ENCODE measurements at regions not wholly inside any gene's neighbourhood (a gene's known extent, or its start where the extent isn't known, plus 50 kb on each side); places are given as distances from the start of the nearest gene placed in this dataset.

DNA sequence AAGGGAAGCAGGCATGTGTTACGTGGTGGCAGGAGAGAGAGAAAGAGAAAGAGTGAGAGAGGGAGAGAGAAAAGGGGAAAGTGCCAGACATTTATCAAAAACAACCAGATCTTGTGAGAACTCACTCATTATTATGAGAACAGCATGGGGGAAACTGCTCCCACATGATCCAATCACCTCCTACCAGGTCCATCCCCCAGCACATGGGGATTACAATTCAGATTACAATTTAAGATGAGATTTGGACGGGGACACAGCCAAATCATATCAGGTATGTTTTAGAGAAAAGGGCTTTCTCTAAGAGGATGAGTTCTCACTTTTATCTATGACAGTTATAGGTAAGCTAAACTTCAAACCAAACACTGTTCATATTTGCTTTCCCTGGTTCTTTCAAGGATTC lies 597.3 kb upstream of the PIK3C3 start:
- DNase-seq (ENCODE audit: low read depth), result no peak

- peak; percentile 66 for DNase-seq (ENCODE audit: low read depth)
Observed at GRCh38 chr18:41353777-41354528, 601.1 kb upstream of the PIK3C3 start.

DNA sequence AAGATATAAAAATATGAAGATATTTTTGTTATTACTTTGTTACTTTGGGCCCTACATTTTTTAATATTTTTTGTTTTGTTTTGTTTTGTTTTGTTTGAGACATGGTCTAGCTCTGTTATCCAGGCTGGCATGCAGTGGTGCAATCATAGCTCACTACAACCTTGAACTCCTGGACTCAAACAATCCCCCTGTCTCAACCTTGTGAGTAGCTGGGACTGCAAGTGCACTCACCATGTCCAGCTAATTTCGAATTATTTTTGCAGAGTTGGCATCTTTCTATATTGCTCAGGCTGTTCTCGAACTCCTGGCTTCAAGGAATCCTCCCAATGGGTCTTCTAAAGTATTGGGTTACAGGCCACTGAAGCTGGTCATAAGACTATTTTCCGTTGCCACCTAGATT lies 603.6 kb upstream of the PIK3C3 start:
- no peak for DNase-seq (ENCODE audit: low read depth)

- no peak for DNase-seq (ENCODE audit: low read depth)
Observed at GRCh38 chr18:41347057-41347456, 608.0 kb upstream of the PIK3C3 start.

- DNase-seq (ENCODE audit: low read depth), result no peak
Observed at GRCh38 chr18:41343808-41344207, 611.2 kb upstream of the PIK3C3 start.

GRCh38 chr18:41338341-41338740 lies 616.7 kb upstream of the PIK3C3 start:
- no peak for DNase-seq (ENCODE audit: low read depth)

GRCh38 chr18:41331661-41332060 lies 623.4 kb upstream of the PIK3C3 start:
- no peak for DNase-seq (ENCODE audit: low read depth)

- DNase-seq (ENCODE audit: low read depth), result peak; percentile 57
Observed at GRCh38 chr18:41326311-41326710, 628.7 kb upstream of the PIK3C3 start.

DNA sequence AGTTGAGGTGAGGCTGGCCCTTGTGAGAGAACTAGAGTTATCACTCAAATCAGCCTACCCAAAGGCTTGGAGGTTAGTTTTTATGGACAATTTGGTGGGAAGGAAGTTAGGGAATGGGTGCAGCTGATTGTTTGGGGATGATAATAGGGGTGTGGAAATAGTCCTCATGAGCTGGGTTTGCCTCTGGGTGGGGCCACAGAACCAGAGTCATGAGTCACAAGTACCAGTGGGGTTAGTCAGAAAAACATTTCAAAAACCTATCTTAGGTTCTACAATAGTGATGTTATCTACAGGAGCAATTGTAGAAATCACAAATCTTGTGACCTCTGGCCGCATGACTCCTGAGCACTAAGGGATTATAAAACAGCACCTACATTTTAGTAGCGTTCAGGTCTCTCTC lies 630.1 kb upstream of the PIK3C3 start:
- DNase-seq (ENCODE audit: low read depth), result peak; percentile 14

- DNase-seq (ENCODE audit: low read depth), result no peak
Observed at GRCh38 chr18:41324020-41324791, 630.8 kb upstream of the PIK3C3 start.

DNA sequence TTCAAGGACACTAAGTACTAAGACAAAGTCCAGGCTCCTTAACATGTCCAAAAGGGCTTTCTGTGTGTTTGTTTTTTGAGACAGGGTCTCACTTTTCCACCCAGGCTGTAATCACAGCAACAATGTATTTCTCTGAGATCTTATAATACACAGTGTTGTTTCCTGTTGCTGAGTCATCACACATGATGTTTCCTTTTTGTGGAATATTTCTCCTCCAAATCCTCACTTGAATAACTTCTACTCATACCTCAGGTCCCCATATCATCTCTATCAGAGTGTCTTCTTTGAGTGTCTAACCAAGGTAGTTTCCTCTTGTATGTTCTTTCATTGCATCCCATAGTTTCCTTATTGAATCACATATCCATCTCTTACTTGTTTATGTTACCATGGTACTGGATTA lies 632.0 kb upstream of the PIK3C3 start:
- DNase-seq (ENCODE audit: low read depth), result peak; percentile 2

GRCh38 chr18:41320100-41320499 lies 634.9 kb upstream of the PIK3C3 start:
- peak; percentile 2 for DNase-seq (ENCODE audit: low read depth)

- no peak for DNase-seq (ENCODE audit: low read depth)
Observed at GRCh38 chr18:41315134-41315533, 639.9 kb upstream of the PIK3C3 start.

GRCh38 chr18:41311571-41312547 lies 643.2 kb upstream of the PIK3C3 start:
- DNase-seq (ENCODE audit: low read depth), result no peak

DNA sequence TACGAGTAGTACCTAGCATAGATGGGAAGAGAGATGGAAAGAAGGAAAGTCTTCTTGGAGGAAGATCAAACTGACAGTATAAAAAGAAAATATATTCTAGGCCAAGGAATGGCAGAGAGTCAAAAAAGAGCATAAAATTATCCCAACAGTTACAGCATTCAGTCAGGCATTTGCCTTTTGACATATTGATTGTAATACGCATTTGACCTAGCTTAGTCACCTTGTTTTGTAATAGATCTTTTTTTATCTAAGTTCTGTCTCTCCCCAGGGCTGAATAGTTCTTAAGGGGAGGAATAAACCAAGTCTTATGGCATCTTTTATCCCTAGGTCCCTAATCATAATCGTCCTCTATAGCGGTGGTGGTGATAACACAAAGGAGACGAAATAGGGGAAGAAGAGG lies 657.3 kb upstream of the PIK3C3 start:
- DNase-seq (ENCODE audit: low read depth), result no peak

DNA sequence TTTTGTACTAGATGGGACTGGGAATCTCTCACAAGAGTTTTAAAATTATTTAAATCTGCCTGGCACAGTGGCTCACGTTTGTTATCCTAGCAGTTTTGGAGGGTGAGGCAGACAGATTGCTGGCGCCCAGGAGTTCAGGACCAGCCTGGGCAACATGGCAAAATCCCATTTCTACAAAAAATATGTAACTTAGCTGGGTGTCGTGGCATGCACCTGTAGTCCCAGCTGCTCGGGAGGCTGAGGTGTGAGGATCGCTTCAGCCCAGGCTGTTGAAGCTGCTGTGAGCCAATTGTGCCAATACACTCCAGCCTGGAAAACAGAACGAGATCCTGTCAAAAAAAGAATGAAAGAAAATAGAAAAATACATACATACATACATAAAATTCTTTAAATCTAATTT lies 685.7 kb upstream of the PIK3C3 start:
- no peak for DNase-seq (ENCODE audit: low read depth)

GRCh38 chr18:41268271-41268670 lies 686.8 kb upstream of the PIK3C3 start:
- DNase-seq (ENCODE audit: low read depth), result no peak

GRCh38 chr18:41266616-41267015 lies 688.4 kb upstream of the PIK3C3 start:
- DNase-seq (ENCODE audit: low read depth), result no peak

DNA sequence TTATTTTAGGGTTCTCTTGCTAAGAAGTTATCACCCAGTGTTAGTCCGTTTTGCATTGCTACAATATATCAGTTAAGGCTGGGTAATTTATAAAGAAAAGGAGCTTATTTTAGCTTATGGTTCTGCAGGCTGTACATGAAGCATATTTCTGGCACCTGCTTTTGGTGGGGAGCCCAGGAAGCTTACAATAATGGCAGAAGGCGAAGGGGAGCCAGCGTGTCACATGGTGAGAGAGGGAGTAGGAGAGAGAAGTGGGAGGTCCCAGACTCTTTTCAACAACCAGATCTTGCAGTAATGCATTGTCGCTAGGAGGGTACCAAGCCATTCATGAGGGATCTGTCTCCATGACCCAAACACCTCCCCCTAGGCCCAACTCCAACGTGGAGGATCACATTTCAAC lies 688.8 kb upstream of the PIK3C3 start:
- no peak for DNase-seq (ENCODE audit: low read depth)

GRCh38 chr18:41265047-41265446 lies 690.0 kb upstream of the PIK3C3 start:
- peak; percentile 13 for DNase-seq (ENCODE audit: low read depth)

GRCh38 chr18:41263956-41264355 lies 691.1 kb upstream of the PIK3C3 start:
- DNase-seq (ENCODE audit: low read depth), result no peak

GRCh38 chr18:41262688-41263087 lies 692.3 kb upstream of the PIK3C3 start:
- no peak for DNase-seq (ENCODE audit: low read depth)
